ENCODE measurements at regions not wholly inside any gene's neighbourhood (a gene's known extent, or its start where the extent isn't known, plus 50 kb on each side); places are given as distances from the start of the nearest gene placed in this dataset.

DNA sequence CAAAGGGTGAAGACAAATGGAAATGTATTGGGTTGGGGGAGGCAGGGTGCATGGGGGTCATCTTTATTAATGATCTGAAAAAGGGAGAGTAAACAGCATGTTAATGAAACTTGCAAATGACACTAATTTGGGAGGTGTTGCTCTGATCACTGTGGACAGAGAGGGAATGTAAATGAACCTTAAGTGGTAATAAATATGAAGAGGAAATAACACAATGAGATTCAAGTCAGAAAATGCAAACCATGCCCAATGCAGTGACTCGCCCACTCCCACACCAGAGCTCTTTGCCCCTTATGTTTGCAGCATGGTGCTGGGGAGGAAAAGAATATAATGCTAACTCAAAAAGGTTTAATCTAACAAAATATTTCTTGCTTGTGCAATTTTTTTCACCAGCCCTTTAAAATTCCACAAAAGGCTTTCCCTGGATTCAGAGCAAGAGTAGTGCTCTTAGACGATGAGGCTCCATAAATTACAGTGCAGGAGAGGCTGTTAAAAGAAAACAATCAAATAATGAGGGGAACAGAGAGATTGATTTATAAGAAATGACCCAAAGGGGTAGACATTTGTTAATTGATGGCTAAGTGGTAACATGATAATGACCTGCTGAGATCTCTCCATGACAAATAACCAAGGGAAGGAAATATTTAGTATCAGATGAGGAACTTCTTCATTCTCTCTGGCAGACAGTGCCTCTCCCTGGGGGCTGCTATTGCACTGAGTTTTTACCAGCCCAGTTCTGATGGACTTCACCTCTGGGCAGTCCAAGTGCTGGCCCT lies 210.0 kb upstream of the PPP2R3A start:
- DNase-seq, result no peak

DNA sequence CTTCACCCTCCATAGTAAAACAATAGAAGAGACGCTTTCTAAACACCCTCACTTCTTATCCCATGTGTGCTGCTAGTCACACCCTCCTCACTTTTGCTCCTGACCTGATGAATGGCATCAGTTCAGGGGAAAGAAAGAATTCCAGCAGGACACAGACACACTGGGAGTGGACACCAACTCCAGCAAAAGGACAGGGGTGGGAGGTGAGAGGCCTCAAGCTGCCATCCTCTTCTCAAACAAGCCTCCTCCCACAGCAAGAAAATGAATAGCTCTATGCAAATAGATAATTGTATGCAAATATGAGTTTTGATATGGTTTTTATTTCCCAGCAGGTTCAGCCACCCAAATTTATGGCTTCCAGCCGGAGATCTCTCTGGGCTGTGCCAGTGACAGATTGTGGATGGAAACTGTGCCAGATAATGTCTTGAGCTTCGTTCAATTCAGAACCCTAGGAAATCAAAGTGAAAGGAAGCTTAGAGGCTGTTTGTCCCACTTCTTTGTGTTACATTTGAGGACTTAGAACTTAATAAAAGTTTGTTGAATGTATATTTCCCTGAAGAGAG lies 209.3 kb upstream of the PPP2R3A start:
- DNase-seq, result no peak

- no peak for DNase-seq
These were observed 208.1 kb upstream of the PPP2R3A start for GRCh38 chr3:135757421-135757820.

DNA sequence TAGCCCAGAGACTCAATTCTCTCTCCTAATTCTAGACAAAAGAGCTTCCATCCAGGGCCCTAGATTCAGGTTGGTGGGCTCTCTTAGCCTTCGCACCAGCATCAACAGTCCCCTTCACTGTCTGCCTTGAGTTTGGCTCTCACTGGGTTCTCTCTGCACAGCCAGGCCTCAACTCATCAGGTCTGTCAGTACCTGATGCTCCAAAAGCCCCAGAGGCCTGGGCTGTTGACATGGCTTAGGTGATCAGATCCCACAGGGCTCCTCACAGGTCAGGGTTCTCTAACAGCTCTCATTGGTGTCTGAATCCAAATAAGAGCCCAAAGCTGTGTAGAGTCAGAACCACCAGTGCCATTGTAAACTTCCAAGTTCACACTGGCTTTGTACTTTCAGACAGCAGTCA lies 206.6 kb upstream of the PPP2R3A start:
- DNase-seq, result no peak

DNA sequence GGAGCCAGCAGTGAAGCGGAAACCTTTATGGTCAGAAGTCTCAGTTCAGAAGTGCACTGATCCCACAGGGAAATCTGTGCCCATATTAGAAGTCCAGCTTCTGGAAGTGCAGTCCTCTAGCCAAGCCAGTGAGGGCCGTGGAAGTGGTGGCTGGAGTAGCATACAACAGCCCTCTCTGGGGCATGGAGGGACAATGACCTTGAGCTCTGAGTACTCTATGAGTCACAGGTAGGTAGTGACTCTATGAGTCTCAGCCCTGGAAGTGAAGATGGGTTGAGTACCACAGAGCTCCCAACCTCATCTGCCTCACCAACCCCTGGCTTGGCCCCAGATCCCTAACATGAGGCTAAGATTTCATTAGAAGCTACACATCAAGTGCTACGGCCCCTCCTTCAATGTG lies 205.9 kb upstream of the PPP2R3A start:
- DNase-seq, result no peak

DNA sequence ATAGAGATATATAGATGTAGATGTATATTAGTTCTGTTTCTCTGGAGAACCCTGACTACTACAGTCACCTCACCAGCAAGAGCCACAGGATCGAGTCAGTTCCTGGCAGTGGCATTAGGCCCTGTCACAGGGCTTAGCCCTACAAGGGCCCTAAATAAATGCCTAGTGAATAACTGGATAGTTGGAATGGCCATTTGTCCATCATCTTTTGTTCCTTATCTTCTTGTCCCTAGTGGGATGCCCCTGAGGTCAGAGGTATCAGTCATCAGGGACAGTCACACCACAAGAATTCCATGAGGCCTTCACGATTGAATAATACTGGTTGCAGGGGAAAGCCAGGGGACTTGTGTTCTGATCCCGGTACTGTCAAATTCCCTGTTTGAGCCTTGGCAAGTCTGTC lies 204.9 kb upstream of the PPP2R3A start:
- no peak for DNase-seq

GRCh38 chr3:135762188-135762856 lies 203.2 kb upstream of the PPP2R3A start:
- no peak for DNase-seq

DNA sequence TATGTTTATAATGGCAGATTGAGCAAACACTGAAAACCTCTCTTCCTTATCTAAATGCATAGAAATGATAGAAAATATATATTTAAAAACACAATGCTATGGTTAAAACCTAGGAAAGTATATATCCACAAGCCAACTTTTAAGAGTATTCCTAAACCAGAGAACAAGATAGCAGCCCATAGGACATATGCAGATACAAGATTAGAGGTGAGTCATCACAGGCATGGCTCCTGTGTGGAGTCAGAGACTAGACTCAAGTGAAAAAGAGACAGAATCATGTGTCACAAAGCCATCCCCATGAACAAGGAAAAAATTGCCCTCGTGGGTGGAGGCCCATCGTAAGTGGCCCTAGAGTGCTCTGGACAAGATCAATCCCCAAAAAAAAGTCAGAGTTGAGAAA lies 199.4 kb upstream of the PPP2R3A start:
- no peak for DNase-seq

DNA sequence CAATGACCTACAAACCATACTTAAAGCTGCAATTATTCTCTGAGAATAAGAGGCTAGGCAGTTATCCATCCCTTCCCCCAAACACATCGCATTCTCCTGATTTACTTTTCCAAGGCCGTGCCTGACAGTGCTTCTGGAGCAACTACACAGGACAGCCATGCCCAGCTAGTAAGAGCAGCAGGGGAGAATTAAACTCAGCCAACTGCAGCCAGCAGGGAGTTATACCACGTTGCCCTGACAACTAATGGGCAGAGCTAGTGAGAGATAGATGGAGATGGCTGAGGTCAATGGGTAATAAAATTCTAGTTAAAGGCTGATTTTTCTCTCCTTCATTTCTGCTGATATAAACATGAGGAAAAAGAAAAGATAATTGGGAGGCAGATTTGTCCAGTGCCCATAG lies 193.8 kb upstream of the PPP2R3A start:
- DNase-seq, result no peak

DNA sequence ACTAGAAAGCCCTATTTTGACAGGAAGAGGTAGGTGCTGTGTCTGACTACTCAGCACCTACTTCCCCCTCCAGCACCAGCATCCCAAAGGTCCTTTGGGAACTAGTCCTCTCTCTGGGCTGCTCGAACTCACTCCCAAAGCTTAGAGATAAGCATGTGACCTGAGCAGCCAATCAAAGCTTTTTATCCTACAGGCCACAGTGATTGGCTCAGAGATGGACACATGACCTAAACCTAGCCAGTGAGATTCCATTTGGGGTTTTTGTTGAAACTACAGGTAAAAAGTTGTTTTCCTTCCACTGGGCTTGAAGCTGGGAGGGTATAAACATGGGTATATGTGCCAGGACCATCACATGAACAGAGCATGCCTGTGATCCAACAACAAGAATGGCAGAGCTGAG lies 186.5 kb upstream of the PPP2R3A start:
- no peak for DNase-seq

DNA sequence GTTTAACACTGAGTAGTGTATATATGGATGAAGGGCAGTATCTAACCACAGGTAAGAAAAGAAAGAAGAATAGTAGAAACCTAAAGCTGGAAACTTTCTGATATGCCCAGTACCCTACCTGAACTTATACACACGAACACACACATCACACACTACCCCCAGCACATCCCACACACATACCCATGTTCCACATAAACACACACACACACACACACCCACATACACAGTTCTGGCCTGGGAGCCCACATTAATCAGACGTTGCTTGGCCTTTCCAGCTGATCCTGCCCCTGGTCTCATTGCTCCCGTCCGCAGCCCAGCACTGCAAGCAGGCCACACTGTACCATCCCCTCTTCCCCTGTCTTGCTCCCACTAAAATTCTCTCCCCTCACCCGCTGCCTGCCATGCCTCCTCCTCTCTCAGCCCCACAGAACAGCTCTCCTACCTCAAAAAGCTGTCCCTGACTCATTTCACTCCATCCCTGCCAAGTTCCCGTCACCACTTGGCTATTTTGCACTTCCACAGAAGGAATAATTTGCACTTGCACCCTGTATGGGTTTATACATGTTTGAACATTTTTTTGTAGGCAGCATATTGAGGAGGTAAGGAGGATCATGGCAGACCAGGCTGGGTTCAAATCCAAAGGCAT lies 185.8 kb upstream of the PPP2R3A start:
- DNase-seq, result no peak

- no peak for DNase-seq
These were observed 184.3 kb upstream of the PPP2R3A start for GRCh38 chr3:135781026-135781815.

DNA sequence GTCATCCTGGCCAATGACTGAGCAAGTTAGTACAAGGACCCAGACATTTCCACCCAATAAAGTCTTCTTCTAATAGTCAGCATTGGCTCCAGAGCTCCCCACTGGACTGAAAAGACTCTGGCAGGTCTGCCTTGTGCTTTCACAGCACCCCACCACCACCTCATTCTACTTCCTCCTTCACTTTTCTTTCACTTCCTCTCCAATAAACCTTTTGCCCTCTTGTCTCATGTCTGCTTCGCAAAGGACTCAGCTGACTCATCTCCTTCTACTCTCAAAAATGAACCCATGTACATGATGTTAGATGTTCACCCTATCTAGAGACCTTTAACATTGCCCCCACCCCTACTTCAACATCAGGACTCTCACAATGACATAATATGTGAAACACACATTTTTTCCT lies 181.0 kb upstream of the PPP2R3A start:
- no peak for DNase-seq

DNA sequence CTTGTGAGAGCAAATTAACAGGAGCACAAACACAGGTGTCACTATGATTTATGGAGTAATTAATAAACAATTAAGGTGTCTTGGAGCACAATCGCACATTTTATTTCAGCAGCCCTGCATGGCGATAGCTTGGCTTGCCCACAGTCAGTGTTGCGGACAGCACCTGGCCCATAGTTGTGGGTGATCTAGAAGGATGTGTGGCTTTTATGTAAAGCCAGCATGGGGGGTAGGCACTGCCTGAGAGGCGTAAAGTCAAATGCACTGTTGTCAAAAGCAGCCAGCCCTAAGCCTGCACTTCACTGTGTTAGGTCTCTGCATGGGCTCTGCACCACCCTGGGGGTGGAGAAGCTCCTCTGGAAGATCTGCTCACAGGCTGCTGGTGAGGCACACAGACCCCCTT lies 177.4 kb upstream of the PPP2R3A start:
- DNase-seq, result no peak

DNA sequence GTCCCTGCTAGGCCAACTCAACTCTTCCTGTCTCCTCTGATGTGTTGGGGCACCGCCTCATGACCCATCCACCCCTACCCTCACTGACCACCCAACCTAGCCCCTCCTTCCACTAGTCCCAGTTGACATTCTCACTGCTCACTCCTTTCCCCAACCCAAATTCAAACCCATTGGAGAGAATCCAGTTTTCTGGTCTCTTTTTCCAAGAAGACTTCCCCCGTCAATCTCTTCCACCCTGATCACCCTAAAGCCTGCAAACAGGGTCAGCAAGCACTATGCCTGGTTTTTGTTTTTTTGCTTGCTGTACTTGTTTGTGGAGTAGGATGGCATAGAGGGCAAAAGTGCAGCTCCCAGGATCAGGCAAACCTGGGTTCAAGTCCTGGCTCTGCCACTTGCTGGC lies 176.6 kb upstream of the PPP2R3A start:
- no peak for DNase-seq

- DNase-seq, result no peak
These were observed 173.4 kb upstream of the PPP2R3A start for GRCh38 chr3:135792174-135792573.

DNA sequence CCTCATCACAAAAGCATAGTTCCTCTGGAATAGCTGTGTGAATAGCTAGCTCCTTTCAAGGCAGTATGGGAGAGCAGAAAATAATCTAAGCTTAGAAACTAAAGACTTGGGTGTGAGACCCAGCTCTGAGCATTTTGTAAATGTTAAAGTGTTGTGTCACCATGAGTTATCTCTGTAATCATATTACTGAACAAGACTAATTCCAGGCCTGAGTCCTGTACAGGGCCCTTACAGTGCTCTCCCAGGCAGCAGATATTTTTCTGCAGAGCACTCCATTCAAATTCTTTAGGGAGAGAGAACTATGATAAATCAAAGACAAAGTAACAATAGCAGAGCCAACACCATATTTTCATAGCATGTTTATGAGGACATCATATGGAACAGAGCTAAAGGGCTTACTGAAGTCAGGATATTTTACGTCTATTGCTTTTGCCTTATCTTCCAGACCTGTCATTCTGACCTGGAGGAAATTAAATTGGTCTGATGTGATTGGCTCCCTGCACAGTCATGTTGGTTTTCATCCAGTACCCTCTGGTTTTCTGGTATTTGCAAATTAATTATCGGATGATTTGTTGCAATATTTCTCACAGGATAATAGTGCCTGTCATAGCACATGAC lies 172.6 kb upstream of the PPP2R3A start:
- no peak for DNase-seq

DNA sequence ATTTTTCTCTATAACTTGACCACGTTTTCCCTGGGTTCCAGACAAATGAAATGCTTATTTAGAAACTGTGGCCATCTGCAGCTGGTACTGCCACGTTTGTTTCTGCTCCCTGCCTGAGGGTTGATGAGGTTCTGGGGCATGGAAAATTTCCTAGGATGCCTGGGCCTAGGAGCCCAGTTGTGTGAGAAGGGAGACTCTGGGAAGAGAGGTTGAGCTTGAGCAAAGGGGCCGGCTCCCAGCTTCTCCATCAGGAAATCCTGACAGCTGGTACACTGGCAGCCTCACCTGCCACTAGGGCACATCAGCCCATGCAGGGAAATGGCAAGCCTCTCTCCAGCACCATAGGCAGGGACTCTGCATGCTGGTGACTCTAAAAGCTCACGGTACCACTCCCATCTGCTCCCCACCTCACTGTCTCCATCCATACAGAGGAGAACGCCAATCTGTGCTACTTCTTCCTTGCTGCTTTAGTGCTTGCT lies 165.4 kb upstream of the PPP2R3A start:
- no peak for DNase-seq

- DNase-seq, result no peak
These were observed 164.5 kb upstream of the PPP2R3A start for GRCh38 chr3:135801018-135801417.

DNA sequence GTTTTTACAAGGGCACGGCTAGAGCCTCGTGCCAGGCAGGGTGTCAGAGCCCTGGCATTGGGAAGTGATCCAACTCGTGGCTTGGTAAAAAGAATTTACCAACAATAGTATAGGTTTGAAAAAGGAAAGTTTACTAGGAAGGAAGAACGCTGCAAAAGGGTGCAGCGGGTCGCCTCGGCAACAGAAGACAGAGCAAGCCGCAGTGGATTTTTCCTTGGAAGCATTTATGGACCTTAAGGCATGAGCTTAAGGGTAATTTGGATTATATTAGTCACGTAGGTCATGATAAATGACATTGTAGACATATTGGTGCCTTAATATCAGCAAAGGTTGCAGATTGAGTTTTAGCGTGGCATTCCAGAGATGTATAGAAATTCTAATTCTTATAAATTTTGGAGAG lies 163.4 kb upstream of the PPP2R3A start:
- DNase-seq, result no peak

DNA sequence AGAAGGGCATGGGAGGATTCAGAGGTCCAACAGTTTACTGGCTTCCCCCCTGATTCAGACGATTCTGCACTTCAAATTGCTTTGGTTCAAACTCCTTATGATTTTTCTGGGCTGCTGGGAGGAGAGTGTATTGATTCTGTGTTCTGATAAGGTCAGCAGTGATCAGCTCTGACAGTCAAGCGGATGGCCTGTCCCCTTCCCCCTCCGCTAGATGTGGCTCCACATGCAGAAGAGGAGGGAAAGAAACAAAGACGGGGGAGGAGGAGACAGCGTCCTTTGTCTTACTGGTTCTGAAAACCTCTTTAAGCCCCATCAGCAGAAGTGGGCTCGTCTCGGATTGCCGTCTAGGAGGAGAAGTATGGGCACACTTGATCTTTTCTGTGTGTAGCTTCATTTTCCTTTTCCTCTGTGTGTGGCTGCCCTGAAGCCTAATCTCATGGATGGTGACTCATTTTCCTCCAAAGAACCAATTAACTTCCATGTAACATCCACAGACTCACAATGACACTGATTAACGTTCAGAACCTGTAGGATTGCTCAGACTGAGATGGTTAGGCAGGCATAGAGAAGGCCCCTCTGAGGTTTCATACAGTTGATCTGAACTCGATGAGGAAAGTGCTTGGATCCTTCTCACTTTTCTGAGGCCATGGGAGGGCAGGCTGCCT lies 162.4 kb upstream of the PPP2R3A start:
- no peak for DNase-seq

DNA sequence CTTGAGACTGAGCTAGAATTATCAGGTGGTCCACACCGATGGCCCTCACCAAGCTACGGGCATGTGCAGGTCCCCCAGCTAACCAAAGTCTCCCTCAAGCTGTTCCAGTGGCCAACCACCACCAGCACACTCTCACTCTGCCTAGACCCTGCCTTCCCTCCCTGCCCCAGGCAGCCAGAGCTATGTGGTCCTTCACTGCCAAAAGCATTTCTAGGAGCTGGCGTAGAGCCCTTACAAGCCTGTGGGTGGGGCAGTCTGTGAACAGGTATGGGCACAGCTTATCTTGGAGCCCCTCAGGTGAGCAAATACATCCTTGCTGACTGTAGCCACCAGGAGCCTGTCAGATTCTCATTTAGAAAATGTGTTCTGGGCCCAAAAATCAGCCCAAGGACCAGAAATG lies 159.8 kb upstream of the PPP2R3A start:
- no peak for DNase-seq

All from NCI-H1092 (cell line).